Loucy (cell line): ENCODE measurements at regions not wholly inside any gene's neighbourhood (a gene's known extent, or its start where the extent isn't known, plus 50 kb on each side); places are given as distances from the start of the nearest gene placed in this dataset.

Experiments used
- H2AFZ ChIP-seq: fragments of 200-600 bp; sonication (generic); 2 replicates; pipeline ENCODE4 v1.6.0; 2016; ENCODE audit warnings: antibody characterized with exemption, mild to moderate bottlenecking, low read length, moderate library complexity
- H3F3A ChIP-seq: fragments of 200-600 bp; 2 replicates; pipeline ENCODE4 v1.6.0; 2016; ENCODE audit warnings: antibody characterized with exemption, low read depth, mild to moderate bottlenecking
- H3K27me3 ChIP-seq: fragments of 200-600 bp; sonication (generic); 2 replicates; pipeline ENCODE4 v1.6.1; 2014; ENCODE audit warnings: low read length, mild to moderate bottlenecking; ENCODE audit not compliant: insufficient read depth, poor library complexity, severe bottlenecking
- H3K36me3 ChIP-seq: fragments of 200-600 bp; sonication (generic); 2 replicates; pipeline ENCODE4 v1.6.1; 2016; ENCODE audit warnings: low read length; ENCODE audit not compliant: insufficient read depth
- H3K4me1 ChIP-seq: fragments of 200-600 bp; sonication (generic); 2 replicates; pipeline ENCODE4 v1.5.1; 2014; ENCODE audit warnings: low read length, mild to moderate bottlenecking; ENCODE audit not compliant: insufficient read depth, poor library complexity, severe bottlenecking
- H3K4me2 ChIP-seq: fragments of 200-600 bp; sonication (generic); 2 replicates; pipeline ENCODE4 v1.6.0; 2014; ENCODE audit warnings: antibody characterized with exemption, low read length, low read depth, mild to moderate bottlenecking; ENCODE audit not compliant: poor library complexity, severe bottlenecking
- H3K4me3 ChIP-seq: fragments of 200-600 bp; sonication (generic); 2 replicates; pipeline ENCODE4 v1.5.1; 2014; ENCODE audit warnings: low read length, mild to moderate bottlenecking, mixed read lengths; ENCODE audit not compliant: poor library complexity, severe bottlenecking
- H3K79me2 ChIP-seq: fragments of 200-600 bp; sonication (generic); 2 replicates; pipeline ENCODE4 v1.6.1; 2014; ENCODE audit warnings: low read length; ENCODE audit not compliant: insufficient read depth
- H3K9ac ChIP-seq: fragments of 200-600 bp; sonication (generic); 2 replicates; pipeline ENCODE4 v1.6.0; 2014; ENCODE audit warnings: mild to moderate bottlenecking, low read depth, low read length, moderate library complexity; ENCODE audit not compliant: poor library complexity, severe bottlenecking
- H3K9me2 ChIP-seq: fragments of 200-600 bp; sonication (generic); replicated peaks from 2 replicates; pipeline ENCODE4 v1.6.1; 2016; ENCODE audit warnings: low read depth, low read length, mixed read lengths
- H3K9me3 ChIP-seq: fragments of 200-600 bp; sonication (generic); 2 replicates; pipeline ENCODE4 v1.6.1; 2014; ENCODE audit warnings: mild to moderate bottlenecking, antibody characterized with exemption, low read length, low read depth; ENCODE audit not compliant: insufficient read depth
- H4K20me1 ChIP-seq: fragments of 200-600 bp; sonication (generic); 2 replicates; pipeline ENCODE4 v1.6.0; 2014; ENCODE audit warnings: antibody characterized with exemption, low read length, mild to moderate bottlenecking; ENCODE audit not compliant: insufficient read depth, poor library complexity, severe bottlenecking
- CTCF ChIP-seq: fragments of 200-600 bp; sonication (generic); conservative IDR thresholded peaks from 2 replicates; pipeline ENCODE4 v1.5.1; 2014; ENCODE audit warnings: mild to moderate bottlenecking, antibody characterized with exemption, low read length
- EZH2phosphoT487 ChIP-seq: fragments of 200-600 bp; IDR thresholded peaks from 2 replicates; pipeline ENCODE4 v1.6.1; 2018; ENCODE audit warnings: antibody characterized with exemption, mild to moderate bottlenecking, moderate library complexity, borderline replicate concordance

GRCh38 chr13:94952787-94953186 is 240.4 kb upstream of the SOX21 start:
- Histone ChIP-seq H4K20me1 (no peaks in the 10 kb centered on the region), H3K4me2 (no peak overlapping the region), H3K27me3 (no peaks in the 10 kb centered on the region), H3K4me3 (no peak overlapping the region), H3K9me2 (no peaks in the 10 kb centered on the region), H3K9me3 (no peaks in the 10 kb centered on the region), H3F3A (no peaks in the 10 kb centered on the region), H3K9ac (no peak overlapping the region), H3K4me1 (no peaks in the 10 kb centered on the region), H3K79me2 (no peaks in the 10 kb centered on the region), H2AFZ (no peak overlapping the region), H3K36me3 (no peaks in the 10 kb centered on the region)
- TF ChIP-seq CTCF (no peak), EZH2phosphoT487 (no peak)

GRCh38 chr13:94950303-94950702 is 238.0 kb upstream of the SOX21 start:
- no peak for TF ChIP-seq CTCF
- no peak for TF ChIP-seq EZH2phosphoT487
- H2AFZ ChIP-seq: no peak overlapping the region
- no peaks in the 10 kb centered on the region for H3K4me1 ChIP-seq
- no peak overlapping the region for H3K4me3 ChIP-seq
- no peak overlapping the region for H3K4me2 ChIP-seq
- no peaks in the 10 kb centered on the region for H3F3A ChIP-seq
- H3K9me3 ChIP-seq: no peaks in the 10 kb centered on the region
- H3K79me2 ChIP-seq: no peaks in the 10 kb centered on the region
- H4K20me1 ChIP-seq: no peaks in the 10 kb centered on the region
- no peaks in the 10 kb centered on the region for H3K9me2 ChIP-seq
- H3K36me3 ChIP-seq: no peaks in the 10 kb centered on the region
- no peak overlapping the region for H3K9ac ChIP-seq
- H3K27me3 ChIP-seq: no peaks in the 10 kb centered on the region

GRCh38 chr13:94947965-94948371 is 235.6 kb upstream of the SOX21 start:
- no peaks in the 10 kb centered on the region for H3K36me3 ChIP-seq
- no peak overlapping the region for H3K4me3 ChIP-seq
- H3F3A ChIP-seq: no peaks in the 10 kb centered on the region
- no peak overlapping the region for H2AFZ ChIP-seq
- no peaks in the 10 kb centered on the region for H3K9me2 ChIP-seq
- no peaks in the 10 kb centered on the region for H3K4me1 ChIP-seq
- no peaks in the 10 kb centered on the region for H3K27me3 ChIP-seq
- H3K9ac ChIP-seq: no peak overlapping the region
- TF ChIP-seq CTCF: no peak
- no peak for TF ChIP-seq EZH2phosphoT487
- no peaks in the 10 kb centered on the region for H4K20me1 ChIP-seq
- H3K9me3 ChIP-seq: no peaks in the 10 kb centered on the region
- no peaks in the 10 kb centered on the region for H3K79me2 ChIP-seq
- no peak overlapping the region for H3K4me2 ChIP-seq
